Suppressor macrophage treated with lipopolysaccharide for 4 hours (primary cell): ENCODE measurements at regions not wholly inside any gene's neighbourhood (a gene's known extent, or its start where the extent isn't known, plus 50 kb on each side); places are given as distances from the start of the nearest gene placed in this dataset.

ENCODE experiments used
- DNase-seq: peaks from one replicate; pipeline ENCODE4 v3.0.0-alpha.2; 2020

DNA sequence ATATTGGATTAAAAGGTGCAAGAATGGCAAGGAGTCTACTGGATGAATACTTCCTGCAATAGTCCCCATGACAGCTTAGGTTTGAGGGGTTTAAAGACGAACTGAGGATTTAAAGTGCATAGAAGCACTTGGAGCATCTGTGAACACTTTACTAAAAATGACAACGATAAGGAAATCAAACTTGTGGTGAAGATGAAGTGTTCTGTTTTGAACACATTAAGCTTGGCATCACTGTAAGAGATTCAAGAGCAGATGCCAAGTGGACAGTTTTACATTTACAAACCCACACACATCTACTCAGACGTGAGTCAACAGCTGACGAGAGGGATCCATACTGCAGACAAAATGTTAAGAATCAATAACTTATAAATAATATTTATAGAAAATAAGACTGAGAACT is 918.7 kb downstream of the CDH11 start:
- DNase-seq = no peak

- no peak for DNase-seq
These were observed 919.3 kb downstream of the CDH11 start for GRCh38 chr16:64202571-64202970.

- DNase-seq = no peak
These were observed 925.4 kb downstream of the CDH11 start for GRCh38 chr16:64196444-64196843.

- no peak for DNase-seq
These were observed 935.9 kb downstream of the CDH11 start for GRCh38 chr16:64185954-64186353.

DNA sequence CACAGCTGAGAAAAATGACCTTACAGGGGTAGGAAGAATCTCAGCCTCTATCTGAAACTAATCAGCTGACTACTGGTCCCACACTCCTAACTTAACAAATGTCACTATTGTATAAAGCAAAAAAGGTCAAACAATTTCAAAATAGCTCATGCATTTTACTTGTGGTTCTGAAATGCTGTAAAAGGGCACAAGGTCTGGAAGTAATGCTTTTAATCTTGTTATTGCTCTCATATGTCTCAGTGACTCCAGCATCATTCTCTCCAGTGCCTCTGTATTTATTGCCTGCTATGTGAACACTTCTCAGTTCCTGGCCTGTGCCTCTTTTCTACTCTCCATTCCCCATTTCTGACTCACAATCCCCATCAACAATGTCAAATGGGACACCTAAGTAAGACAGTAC is 937.7 kb downstream of the CDH11 start:
- DNase-seq = no peak

DNA sequence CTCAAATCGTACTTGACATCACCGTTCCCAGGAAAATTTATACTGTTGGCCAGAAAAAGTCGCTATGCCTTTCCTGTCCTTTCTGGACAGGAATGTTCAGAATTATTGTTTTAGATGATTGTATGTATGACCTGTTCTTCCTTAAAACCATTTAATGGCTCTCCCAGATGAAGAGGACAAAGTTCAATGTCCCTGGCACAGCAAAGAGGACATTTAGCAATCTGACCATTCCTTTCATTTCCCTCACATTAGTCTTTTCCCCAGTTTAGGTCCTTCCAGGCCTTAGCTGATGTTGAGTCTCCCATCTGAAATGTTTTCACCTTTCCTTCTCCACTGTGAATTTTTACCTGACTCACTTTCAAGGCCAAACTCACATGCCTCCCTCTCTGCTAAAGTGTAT is 938.9 kb downstream of the CDH11 start:
- no peak for DNase-seq

DNA sequence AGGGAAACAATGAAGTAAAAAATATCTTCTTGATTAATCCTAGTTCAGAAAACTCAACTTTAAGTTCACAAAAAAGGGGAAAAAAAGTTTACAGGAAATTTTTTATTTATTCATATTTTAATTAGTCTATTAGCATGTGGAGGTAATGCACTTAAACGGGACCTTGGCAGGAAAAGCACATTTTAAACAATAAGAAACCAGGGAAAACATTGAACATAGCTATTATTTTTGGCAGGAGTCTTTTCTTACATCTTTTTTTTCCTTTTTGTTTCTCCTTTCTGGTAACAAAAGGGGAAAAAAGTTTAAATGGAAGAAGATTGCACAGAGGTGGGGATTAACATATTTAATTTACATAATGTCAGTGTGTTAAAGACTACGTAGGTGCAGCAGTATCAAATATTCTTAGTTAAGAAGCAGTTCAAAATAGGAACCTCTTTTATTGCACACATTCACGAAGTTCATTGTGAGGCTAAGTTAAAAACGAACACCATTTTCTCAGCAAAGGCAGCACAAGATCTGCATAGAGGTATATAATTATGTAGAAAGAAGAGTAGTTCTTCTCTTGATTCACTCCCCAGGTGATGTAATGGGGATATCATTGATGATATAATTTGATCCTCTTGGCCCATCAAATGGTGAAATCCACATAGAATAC is 940.5 kb downstream of the CDH11 start:
- DNase-seq = no peak

GRCh38 chr16:64180136-64180900 is 941.5 kb downstream of the CDH11 start:
- DNase-seq = no peak

GRCh38 chr16:64174327-64174726 is 947.5 kb downstream of the CDH11 start:
- DNase-seq = no peak

GRCh38 chr16:64172652-64173051 is 949.2 kb downstream of the CDH11 start:
- DNase-seq = no peak

DNA sequence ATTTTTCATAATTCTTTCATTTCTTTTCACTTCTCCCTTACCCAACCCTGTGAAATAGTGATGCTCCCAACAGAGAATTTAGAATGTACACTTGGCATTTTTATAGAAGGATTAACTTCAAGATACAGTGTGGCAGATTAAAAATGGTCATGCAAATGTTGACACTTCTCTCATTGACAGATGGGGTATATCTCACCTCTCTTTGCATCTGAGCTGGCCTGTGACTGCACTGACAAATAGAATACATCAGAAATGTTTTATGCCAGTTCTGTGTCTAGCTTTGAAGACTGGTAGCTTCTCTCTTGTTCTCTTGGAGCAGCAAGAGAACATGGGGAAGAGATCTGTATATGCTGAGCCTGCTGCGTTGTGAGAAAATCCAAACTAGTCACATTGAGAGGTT is 949.6 kb downstream of the CDH11 start:
- DNase-seq = no peak

GRCh38 chr16:64171632-64172031 is 950.2 kb downstream of the CDH11 start:
- DNase-seq = no peak

- DNase-seq = no peak
These were observed 953.5 kb downstream of the CDH11 start for GRCh38 chr16:64168371-64168770.

- DNase-seq = no peak
These were observed 953.9 kb downstream of the CDH11 start for GRCh38 chr16:64167936-64168335.

DNA sequence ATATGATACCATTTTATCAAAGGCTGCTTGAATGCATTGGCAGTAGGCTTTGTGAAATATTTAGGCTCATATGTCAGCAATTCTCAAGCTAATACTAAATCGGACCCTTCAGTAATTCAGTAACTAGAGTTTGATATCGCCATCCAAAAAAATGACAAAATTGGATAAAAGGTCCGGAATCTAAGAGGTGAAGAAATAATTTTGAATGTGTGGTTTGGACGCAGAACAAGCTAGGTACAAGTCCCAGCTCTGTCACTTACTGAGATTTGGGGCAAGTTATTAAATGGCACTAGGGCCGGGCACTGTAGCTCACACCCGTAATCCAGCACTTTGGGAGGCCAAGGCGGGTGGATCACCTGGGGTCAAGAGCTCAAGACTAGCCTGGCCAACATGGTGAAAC is 956.5 kb downstream of the CDH11 start:
- no peak for DNase-seq

DNA sequence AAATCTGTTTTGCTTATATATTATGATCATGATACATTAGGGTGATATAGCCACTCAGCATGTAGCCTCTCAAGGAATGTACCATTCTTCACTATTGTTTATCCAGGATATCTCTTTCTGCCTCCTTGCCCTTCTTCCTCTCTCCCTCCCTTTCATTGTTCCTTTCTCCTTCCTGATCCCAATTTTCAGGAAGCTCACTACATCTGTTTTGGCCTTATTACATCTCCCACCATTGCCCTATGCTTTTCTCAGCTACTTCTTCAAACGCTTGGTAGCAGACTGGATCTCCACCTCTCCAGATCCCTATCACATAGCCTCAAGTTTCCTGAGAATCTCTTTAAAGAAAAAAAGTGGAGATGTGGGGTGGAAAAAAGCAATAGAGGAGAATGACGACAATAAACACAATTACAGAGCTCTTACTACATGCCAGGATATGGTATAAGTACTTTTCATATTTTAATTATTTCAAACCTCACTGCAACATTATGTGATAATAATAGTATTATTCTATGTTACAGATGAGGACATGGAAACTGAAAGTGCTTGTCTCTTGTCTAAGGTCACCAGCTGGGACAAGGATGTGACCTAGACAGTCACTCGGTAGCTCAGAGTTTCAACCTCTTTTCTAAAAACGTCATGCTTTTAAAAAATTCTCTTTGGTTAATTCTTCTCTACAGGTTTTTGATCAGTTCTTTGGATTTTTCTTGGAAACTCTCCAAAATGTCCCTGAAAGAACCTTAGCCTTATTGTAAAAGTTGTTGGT is 959.1 kb downstream of the CDH11 start:
- DNase-seq = no peak

DNA sequence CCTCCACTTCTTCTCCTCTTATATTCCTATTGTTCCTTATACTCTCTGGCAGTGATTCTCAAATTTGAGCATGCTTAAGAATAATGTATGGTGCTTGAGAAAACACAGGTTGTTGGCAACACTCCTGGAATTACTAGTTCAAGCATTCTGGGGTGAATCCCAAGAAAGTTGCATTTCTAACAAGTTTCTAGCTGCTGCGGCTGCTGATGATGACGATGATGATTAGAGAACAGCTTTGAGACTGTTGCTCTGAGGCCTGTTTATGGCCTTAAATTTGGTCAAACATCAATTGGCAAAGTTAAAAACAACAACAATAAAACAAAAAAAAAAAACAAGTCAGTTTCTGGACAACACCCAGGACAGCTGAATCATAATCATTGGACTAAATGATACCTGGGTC is 961.9 kb downstream of the CDH11 start:
- no peak for DNase-seq

- DNase-seq = no peak
These were observed 962.8 kb downstream of the CDH11 start for GRCh38 chr16:64158941-64159588.

DNA sequence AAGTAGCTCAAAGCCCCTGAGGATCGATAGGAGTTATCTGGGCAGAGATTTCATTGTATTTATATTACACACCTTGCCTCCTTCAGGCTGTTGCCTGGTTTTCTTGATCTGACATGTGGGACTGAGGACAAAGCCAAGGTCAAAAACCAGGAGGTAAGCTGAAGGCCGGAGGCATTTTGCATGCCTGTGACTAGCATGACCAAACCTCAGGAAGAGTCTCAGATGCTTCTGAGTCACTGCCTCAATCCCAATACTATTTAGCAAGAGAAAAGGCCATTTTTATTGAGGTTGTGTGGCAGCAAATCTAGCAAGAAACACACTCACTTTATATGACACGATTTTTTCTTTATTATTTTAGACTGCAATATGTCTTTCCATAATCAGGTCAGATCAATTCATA is 968.1 kb downstream of the CDH11 start:
- no peak for DNase-seq

DNA sequence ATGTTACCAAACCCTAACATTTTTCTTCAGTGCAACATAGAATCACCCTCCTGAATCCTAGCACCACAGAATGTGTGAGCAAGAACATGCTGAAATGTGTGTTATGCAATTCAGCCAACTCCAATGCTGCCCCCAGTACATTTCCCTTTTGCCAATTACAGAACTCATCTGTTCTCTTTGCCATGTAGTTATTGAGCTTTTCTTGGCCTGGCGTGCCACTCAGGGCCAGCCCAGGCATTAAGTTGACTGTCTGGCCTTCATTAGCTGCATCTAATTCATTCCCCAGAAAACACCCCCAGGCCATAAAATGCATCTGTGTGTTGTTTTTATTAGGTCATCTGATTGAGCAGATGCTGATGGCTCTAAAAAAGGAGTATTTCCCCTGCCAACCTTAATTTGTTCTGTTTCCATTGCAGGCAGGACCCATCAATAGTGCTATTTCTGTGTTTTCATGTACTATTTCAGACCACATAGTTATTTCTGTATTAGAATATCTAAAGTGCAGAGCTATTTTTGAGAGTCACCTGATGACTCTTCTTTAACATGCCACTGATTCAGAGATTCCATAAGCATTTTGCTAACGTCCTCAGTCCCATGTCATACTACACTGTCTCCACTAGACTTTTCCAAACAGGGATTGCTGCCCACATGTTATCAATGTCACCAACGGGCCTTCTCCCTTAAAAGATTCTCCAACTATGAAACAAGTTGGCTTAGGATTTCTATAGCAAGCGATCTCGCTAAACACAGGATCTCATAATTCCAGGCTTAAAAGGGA is 969.7 kb downstream of the CDH11 start:
- DNase-seq = no peak

GRCh38 chr16:64150193-64150592 is 971.7 kb downstream of the CDH11 start:
- no peak for DNase-seq

- DNase-seq = no peak
These were observed 972.1 kb downstream of the CDH11 start for GRCh38 chr16:64149756-64150155.

GRCh38 chr16:64148356-64148755 is 973.5 kb downstream of the CDH11 start:
- no peak for DNase-seq
